ENCODE measurements at regions not wholly inside any gene's neighbourhood (a gene's known extent, or its start where the extent isn't known, plus 50 kb on each side); places are given as distances from the start of the nearest gene placed in this dataset.

GRCh38 chr12:60489071-60489470 is 893.2 kb downstream of the SLC16A7 start:
- H3K4me3 ChIP-seq (ENCODE audit: low read depth, low read length): no peak overlapping the region
- TF ChIP-seq, protein P1, sequence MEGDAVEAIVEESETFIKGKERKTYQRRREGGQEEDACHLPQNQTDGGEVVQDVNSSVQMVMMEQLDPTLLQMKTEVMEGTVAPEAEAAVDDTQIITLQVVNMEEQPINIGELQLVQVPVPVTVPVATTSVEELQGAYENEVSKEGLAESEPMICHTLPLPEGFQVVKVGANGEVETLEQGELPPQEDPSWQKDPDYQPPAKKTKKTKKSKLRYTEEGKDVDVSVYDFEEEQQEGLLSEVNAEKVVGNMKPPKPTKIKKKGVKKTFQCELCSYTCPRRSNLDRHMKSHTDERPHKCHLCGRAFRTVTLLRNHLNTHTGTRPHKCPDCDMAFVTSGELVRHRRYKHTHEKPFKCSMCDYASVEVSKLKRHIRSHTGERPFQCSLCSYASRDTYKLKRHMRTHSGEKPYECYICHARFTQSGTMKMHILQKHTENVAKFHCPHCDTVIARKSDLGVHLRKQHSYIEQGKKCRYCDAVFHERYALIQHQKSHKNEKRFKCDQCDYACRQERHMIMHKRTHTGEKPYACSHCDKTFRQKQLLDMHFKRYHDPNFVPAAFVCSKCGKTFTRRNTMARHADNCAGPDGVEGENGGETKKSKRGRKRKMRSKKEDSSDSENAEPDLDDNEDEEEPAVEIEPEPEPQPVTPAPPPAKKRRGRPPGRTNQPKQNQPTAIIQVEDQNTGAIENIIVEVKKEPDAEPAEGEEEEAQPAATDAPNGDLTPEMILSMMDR (IDR thresholded peaks at IDR 0.05; ENCODE audit: borderline replicate concordance, insufficient read depth, low read depth, low read length): no peak

GRCh38 chr12:60494244-60494643 is 898.4 kb downstream of the SLC16A7 start:
- TF ChIP-seq, protein P1 (IDR thresholded peaks at IDR 0.05; ENCODE audit: borderline replicate concordance, insufficient read depth, low read depth, low read length): peak; percentile 20; the same call in 1 of the 2 replicates
- H3K4me3 ChIP-seq (ENCODE audit: low read depth, low read length): no peak overlapping the region

- no peak overlapping the region for H3K4me3 ChIP-seq (ENCODE audit: low read depth, low read length)
- TF ChIP-seq, protein P1 (IDR thresholded peaks at IDR 0.05; ENCODE audit: borderline replicate concordance, insufficient read depth, low read depth, low read length): no peak
Observed at GRCh38 chr12:60498656-60499055, 902.8 kb downstream of the SLC16A7 start.

DNA sequence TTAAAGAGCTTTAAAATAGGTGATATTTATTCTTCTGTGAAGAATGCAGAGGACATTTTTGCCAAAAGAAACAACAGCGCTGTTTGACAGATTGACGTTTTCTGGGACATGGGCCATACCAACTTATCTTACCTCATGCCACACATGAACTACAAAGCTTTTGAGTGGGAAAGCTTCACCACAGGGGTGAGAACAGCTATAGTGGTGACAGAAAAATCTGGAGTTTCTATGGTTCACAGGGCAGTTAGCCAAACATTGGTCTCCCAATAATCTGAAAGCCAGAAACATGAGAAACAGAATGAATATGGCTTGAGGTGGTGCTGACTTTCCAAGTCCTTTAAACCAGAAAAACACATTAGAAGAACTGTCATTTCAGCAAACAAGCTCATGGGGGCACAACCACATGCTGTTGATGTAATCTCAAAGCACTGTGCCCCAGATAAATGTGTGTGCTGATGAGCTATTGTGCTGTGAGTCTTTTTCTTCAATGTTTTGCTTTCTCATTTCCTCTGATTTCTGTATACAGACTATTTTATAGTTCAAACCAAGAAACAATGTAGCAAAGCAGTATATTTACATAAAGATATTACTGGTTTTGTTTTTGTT is 905.4 kb downstream of the SLC16A7 start:
- no peak overlapping the region for H3K4me3 ChIP-seq (ENCODE audit: low read depth, low read length)
- TF ChIP-seq, protein P1 (IDR thresholded peaks at IDR 0.05; ENCODE audit: borderline replicate concordance, insufficient read depth, low read depth, low read length): no peak

- TF ChIP-seq, protein P1 (IDR thresholded peaks at IDR 0.05; ENCODE audit: borderline replicate concordance, insufficient read depth, low read depth, low read length): no peak
- H3K4me3 ChIP-seq (ENCODE audit: low read depth, low read length): no peak overlapping the region
Observed at GRCh38 chr12:60522684-60523400, 927.0 kb downstream of the SLC16A7 start.

DNA sequence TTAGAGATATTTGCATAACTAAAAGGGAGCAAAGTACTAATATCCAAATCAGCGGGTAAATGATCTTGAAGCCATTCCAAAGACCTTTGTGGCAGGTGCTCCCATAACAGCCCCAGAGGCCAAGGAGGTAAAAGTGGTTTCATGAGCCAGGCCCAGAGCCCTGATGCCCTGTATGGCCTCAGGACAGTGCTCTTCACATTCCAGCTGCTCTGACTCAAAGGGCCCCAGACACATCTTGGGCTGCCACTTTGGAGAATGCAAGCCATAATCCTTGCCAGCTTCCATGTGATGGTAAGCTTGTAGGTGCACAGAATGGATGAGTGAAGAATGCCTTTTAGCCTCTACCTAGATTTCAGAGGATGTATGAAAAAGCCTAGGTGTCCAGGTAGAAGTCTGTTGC is 933.4 kb downstream of the SLC16A7 start:
- no peak overlapping the region for H3K4me3 ChIP-seq (ENCODE audit: low read depth, low read length)
- TF ChIP-seq, protein P1 (IDR thresholded peaks at IDR 0.05; ENCODE audit: borderline replicate concordance, insufficient read depth, low read depth, low read length): no peak

- no peak overlapping the region for H3K4me3 ChIP-seq (ENCODE audit: low read depth, low read length)
- TF ChIP-seq, protein P1 (IDR thresholded peaks at IDR 0.05; ENCODE audit: borderline replicate concordance, insufficient read depth, low read depth, low read length): no peak
Observed at GRCh38 chr12:60529723-60530122, 933.9 kb downstream of the SLC16A7 start.

All from GM12875 (cell line).